NOMO-1 treated with DMSO at 0.1 percent for 48 hours (cell line): ENCODE measurements at regions not wholly inside any gene's neighbourhood (a gene's known extent, or its start where the extent isn't known, plus 50 kb on each side); places are given as distances from the start of the nearest gene placed in this dataset.
"Not testable (repeated sequence)": the region's sequence is repeated elsewhere in the genome, so short reads cannot be mapped to it uniquely, and the experiment has no call there.

ENCODE experiments used
- DNase-seq: peaks from one replicate; lab custom pipeline; 2025; ENCODE audit not compliant: unreplicated experiment; lab: John Stamatoyannopoulos, UW

GRCh38 chr2:3899536-3900155, 196.3 kb downstream of the DCDC2C start:
- DNase-seq = no peak

GRCh38 chr2:3902131-3902530, 198.8 kb downstream of the DCDC2C start:
- DNase-seq = no peak

- DNase-seq = no peak
Observed at GRCh38 chr2:3904061-3904460, 200.7 kb downstream of the DCDC2C start.

GRCh38 chr2:3908498-3908897, 205.1 kb downstream of the DCDC2C start:
- not testable (repeated sequence) for DNase-seq

GRCh38 chr2:3911882-3912455, 208.6 kb downstream of the DCDC2C start:
- DNase-seq = no peak

- DNase-seq = no peak
Observed at GRCh38 chr2:3913166-3913565, 209.8 kb downstream of the DCDC2C start.

GRCh38 chr2:3914241-3914640, 210.9 kb downstream of the DCDC2C start:
- DNase-seq = no peak

GRCh38 chr2:3927031-3927430, 223.7 kb downstream of the DCDC2C start:
- DNase-seq = no peak

GRCh38 chr2:3929374-3929773, 226.0 kb downstream of the DCDC2C start:
- DNase-seq = no peak

GRCh38 chr2:3930246-3930645, 226.9 kb downstream of the DCDC2C start:
- DNase-seq = no peak

- DNase-seq = no peak
Observed at GRCh38 chr2:3940661-3941060, 237.3 kb downstream of the DCDC2C start.

- no peak for DNase-seq
Observed at GRCh38 chr2:3942841-3943240, 239.5 kb downstream of the DCDC2C start.

GRCh38 chr2:3944071-3944470, 240.7 kb downstream of the DCDC2C start:
- DNase-seq = no peak

- no peak for DNase-seq
Observed at GRCh38 chr2:3944841-3945240, 241.5 kb downstream of the DCDC2C start.

GRCh38 chr2:3948191-3948590, 244.8 kb downstream of the DCDC2C start:
- no peak for DNase-seq

GRCh38 chr2:3951131-3951954, 248.0 kb downstream of the DCDC2C start:
- DNase-seq = no peak

- DNase-seq = no peak
Observed at GRCh38 chr2:3952866-3953516, 249.6 kb downstream of the DCDC2C start.

GRCh38 chr2:3954261-3954660, 250.9 kb downstream of the DCDC2C start:
- DNase-seq = no peak

GRCh38 chr2:3956406-3956805, 253.0 kb downstream of the DCDC2C start:
- no peak for DNase-seq

- no peak for DNase-seq
Observed at GRCh38 chr2:3956892-3957291, 253.5 kb downstream of the DCDC2C start.

GRCh38 chr2:3958465-3958864, 255.1 kb downstream of the DCDC2C start:
- DNase-seq = no peak

- DNase-seq = no peak
Observed at GRCh38 chr2:3958969-3959368, 255.6 kb downstream of the DCDC2C start.
